Kidney (tissue), 13 donors: ENCODE measurements at regions not wholly inside any gene's neighbourhood (a gene's known extent, or its start where the extent isn't known, plus 50 kb on each side); places are given as distances from the start of the nearest gene placed in this dataset.
A peak's percentile ranks its signal among the peaks of the same experiment; 100 is the strongest.

Experiments used
- DNase-seq, 5 donors: peaks; one replicate each; pipeline ENCODE4 v3.0.0-alpha.2; 2013 to 2020
- FAIRE-seq: peaks from 2 replicates; lab custom pipeline; 2012; peaks lifted over from hg19 to GRCh38; lab: Jason Lieb, UNC
- H3K27ac ChIP-seq, 2 donors: one replicate each; pipeline ENCODE4 v1.7.0; 2013; ENCODE audit warnings: low read depth in 2 of 2, low read length in 2 of 2, inconsistent platforms in 1 of 2
- H3K27me3 ChIP-seq: one replicate; pipeline ENCODE4 v1.7.1; 2013; ENCODE audit warnings: low read length, inconsistent platforms; ENCODE audit not compliant: control insufficient read depth, insufficient read depth
- H3K36me3 ChIP-seq, 3 donors: one replicate each; pipeline versions ENCODE4 v1.7.0 to v1.7.1; 2013; ENCODE audit warnings: low read length in 3 of 3, control low read depth in 1 of 3, inconsistent platforms in 1 of 3; ENCODE audit not compliant: insufficient read depth in 3 of 3, control insufficient read depth in 2 of 3
- H3K4me1 ChIP-seq, 3 donors: one replicate each; pipeline versions ENCODE4 v1.7.0 to v1.7.1; 2013; ENCODE audit warnings: low read length in 3 of 3, inconsistent platforms in 1 of 3, low read depth in 1 of 3; ENCODE audit not compliant: control insufficient read depth in 2 of 3, insufficient read depth in 2 of 3
- H3K4me3 ChIP-seq, 3 donors: one replicate each; pipeline versions ENCODE4 v1.7.0 to v1.8.1; 2013; ENCODE audit warnings: low read length in 3 of 3, control low read depth in 1 of 3, inconsistent platforms in 1 of 3
- H3K9ac ChIP-seq, 3 donors: one replicate each; pipeline versions ENCODE4 v1.7.0 to v1.7.1; 2013; ENCODE audit warnings: low read length in 3 of 3, control low read depth in 1 of 3, inconsistent platforms in 1 of 3
- H3K9me3 ChIP-seq, 3 donors: one replicate each; pipeline versions ENCODE4 v1.7.0 to v1.7.1; 2013; ENCODE audit warnings: low read length in 3 of 3, control low read depth in 1 of 3, inconsistent platforms in 1 of 3; ENCODE audit not compliant: control insufficient read depth in 2 of 3, insufficient read depth in 1 of 3
- CTCF ChIP-seq: IDR thresholded peaks from 3 replicates; pipeline ENCODE4 v1.5.1; 2012; ENCODE audit warnings: mild to moderate bottlenecking, moderate library complexity, borderline replicate concordance; ENCODE audit not compliant: insufficient read depth; ENCODE audit errors: extremely low read depth
- intact Hi-C: fragments of 100-400 bp; cut with DNase I; formaldehyde crosslinking; loops from one replicate; pipeline ENCODE4 v1.11.1; 2022
- donor health status: control.
- donor health status: control.
- donor health status: control.
- donor health status: control.
- donor health status: control.
- donor health status: DM: yes; HTN: yes; CAD: no.
- donor health status: Normal renal cell carcinoma (clear cell type).

GRCh38 chr18:78664048-78664447 lies 315.6 kb upstream of the SALL3 start:
- DNase-seq (no peak), FAIRE-seq (no peak)
- no peak overlapping the region for H3K4me3 ChIP-seq
- H3K9ac ChIP-seq: no peak overlapping the region
- no peaks in the 10 kb centered on the region for H3K4me1 ChIP-seq
- TF ChIP-seq CTCF: no peak
- no peaks in the 10 kb centered on the region for H3K9me3 ChIP-seq
- no peak overlapping the region for H3K27ac ChIP-seq
- intact Hi-C loops: no loop called here
- no peaks in the 10 kb centered on the region for H3K27me3 ChIP-seq
- no peaks in the 10 kb centered on the region for H3K36me3 ChIP-seq

GRCh38 chr18:78664848-78665247 lies 314.8 kb upstream of the SALL3 start:
- FAIRE-seq: no peak

GRCh38 chr18:78665644-78666043 lies 314.0 kb upstream of the SALL3 start:
- H3K27ac ChIP-seq: no peak overlapping the region
- H3K27me3 ChIP-seq: no peaks in the 10 kb centered on the region
- no peaks in the 10 kb centered on the region for H3K4me1 ChIP-seq
- TF ChIP-seq CTCF: no peak
- H3K9ac ChIP-seq: no peak overlapping the region
- FAIRE-seq: no peak
- H3K36me3 ChIP-seq: no peaks in the 10 kb centered on the region
- DNase-seq: no peak
- intact Hi-C loops: no loop called here
- no peak overlapping the region for H3K4me3 ChIP-seq
- no peaks in the 10 kb centered on the region for H3K9me3 ChIP-seq

More at GRCh38 chr18:78664848-78665247, 314.8 kb upstream of the SALL3 start:
- Histone ChIP-seq H3K27ac (no peak overlapping the region), H3K27me3 (no peaks in the 10 kb centered on the region), H3K36me3 (no peaks in the 10 kb centered on the region), H3K9ac (no peak overlapping the region), H3K4me1 (no peaks in the 10 kb centered on the region), H3K4me3 (no peak overlapping the region), H3K9me3 (no peaks in the 10 kb centered on the region)
- DNase-seq: no peak
- no peak for TF ChIP-seq CTCF
- intact Hi-C loops: no loop called here

- no peak overlapping the region for H3K9ac ChIP-seq
- no peaks in the 10 kb centered on the region for H3K4me1 ChIP-seq
- intact Hi-C loops: no loop called here
- no peaks in the 10 kb centered on the region for H3K27me3 ChIP-seq
- no peak overlapping the region for H3K4me3 ChIP-seq
- H3K36me3 ChIP-seq: no peaks in the 10 kb centered on the region
- TF ChIP-seq CTCF: no peak
- no peak for FAIRE-seq
- DNase-seq: peak in 1 of 5 donors; percentile 47
- no peak overlapping the region for H3K27ac ChIP-seq
- H3K9me3 ChIP-seq: no peaks in the 10 kb centered on the region
Measured at GRCh38 chr18:78666666-78667335, 312.8 kb upstream of the SALL3 start.
